HCT116 (cell line): ENCODE measurements at regions not wholly inside any gene's neighbourhood (a gene's known extent, or its start where the extent isn't known, plus 50 kb on each side); places are given as distances from the start of the nearest gene placed in this dataset.

Source experiments
- ATAC-seq: fragments of 200-7000 bp; cut with Tn5 transposase; 2 replicates; pipeline ENCODE4 v1.9.1; 2020; ENCODE audit warnings: mild to moderate bottlenecking, moderate library complexity
- BruUV-seq: library from RNA; stranded (reverse); fragments of 400-500 nt; replicated peaks from 2 replicates; lab custom pipeline; 2021; lab: Mats Ljungman, UMichigan
- CTCF ChIA-PET: fragments of 300-600 bp; sonication (Branson Sonifier 250); formaldehyde crosslinking; loops from one replicate; lab custom pipeline; 2021; ENCODE audit warnings: antibody characterized with exemption; lab: Charles Lee
- POLR2A ChIA-PET: fragments of 300-600, 350-600 bp; sonication (Branson Sonifier 250); formaldehyde crosslinking; loops from one replicate; lab custom pipeline; 2021; ENCODE audit warnings: antibody characterized with exemption; lab: Charles Lee
- RAD21 ChIA-PET, 2 experiments: fragments of 300-600 bp; sonication (Branson Sonifier 250); formaldehyde crosslinking; loops; one replicate each; lab custom pipeline; 2023; ENCODE audit warnings: low total read pairs in 2 of 2; ENCODE audit not compliant: uncharacterized antibody in 2 of 2, unreplicated experiment in 2 of 2, low non-redundant PET in 1 of 2; lab: Charles Lee
- DNase-seq: peaks from one replicate; pipeline ENCODE4 v3.0.0-alpha.2; 2010; ENCODE audit warnings: low read depth, low spot score
- H2AFZ ChIP-seq: fragments of 200-600 bp; shearing (Covaris generic), sonication (generic); 2 replicates; pipeline ENCODE4 v1.6.1; 2017; ENCODE audit warnings: low read depth, mixed run types, mixed read lengths, antibody characterized with exemption, low read length; ENCODE audit not compliant: poor library complexity, severe bottlenecking
- H3K27ac ChIP-seq: 2 replicates; pipeline ENCODE4 v1.5.1; 2012; ENCODE audit warnings: low read depth, low read length
- H3K27me3 ChIP-seq: fragments of 200-600 bp; sonication (generic); 2 replicates; pipeline ENCODE4 v1.6.1; 2016; ENCODE audit warnings: mixed run types, low read length, mixed read lengths; ENCODE audit not compliant: insufficient read depth
- H3K36me3 ChIP-seq, 2 experiments: fragments of 200-500 bp in 1 of 2; fragments of 200-600 bp in 1 of 2; sonication (Bioruptor generic) in 1 of 2; sonication (generic) in 1 of 2; 2 replicates each; pipeline versions ENCODE4 v1.5.1 to v1.6.1; 2014 to 2016; ENCODE audit warnings: low read length in 2 of 2, inconsistent platforms in 1 of 2, mixed read lengths in 1 of 2, mixed run types in 1 of 2; ENCODE audit not compliant: insufficient read depth in 2 of 2, control insufficient read depth in 1 of 2
- H3K4me1 ChIP-seq, 2 experiments: fragments of 200-600 bp in 1 of 2; sonication (generic) in 1 of 2; 2 replicates each; pipeline versions ENCODE4 v1.5.1 to v1.6.1; 2012 to 2017; ENCODE audit warnings: low read length in 2 of 2, inconsistent platforms in 1 of 2, mild to moderate bottlenecking in 1 of 2, mixed read lengths in 1 of 2, mixed run types in 1 of 2, moderate library complexity in 1 of 2; ENCODE audit not compliant: insufficient read depth in 2 of 2, control insufficient read depth in 1 of 2
- H3K4me2 ChIP-seq: fragments of 200-600 bp; sonication (generic); 2 replicates; pipeline ENCODE4 v1.6.1; 2017; ENCODE audit warnings: mixed run types, low read length, mixed read lengths
- H3K4me3 ChIP-seq, 2 experiments: fragments of 200-600 bp in 1 of 2; sonication (generic) in 1 of 2; replicated peaks in 1 of 2; 2 replicates each; pipeline ENCODE4 v1.5.1; 2011 to 2016; ENCODE audit warnings: low read length in 2 of 2, control low read depth in 1 of 2, low read depth in 1 of 2, mild to moderate bottlenecking in 1 of 2, mixed read lengths in 1 of 2, mixed run types in 1 of 2
- H3K79me2 ChIP-seq: fragments of 200-600 bp; sonication (generic); 2 replicates; pipeline ENCODE4 v1.6.1; 2017; ENCODE audit warnings: mild to moderate bottlenecking, mixed run types, low read length, moderate library complexity, mixed read lengths; ENCODE audit not compliant: insufficient read depth
- H3K9ac ChIP-seq: fragments of 200-600 bp; sonication (generic); 2 replicates; pipeline ENCODE4 v1.6.1; 2016; ENCODE audit warnings: low read length, mixed read lengths
- H3K9me2 ChIP-seq: fragments of 200-600 bp; sonication (generic), shearing (Covaris generic); 2 replicates; pipeline ENCODE4 v1.6.1; 2017; ENCODE audit warnings: mixed run types, mild to moderate bottlenecking, moderate library complexity; ENCODE audit not compliant: insufficient read depth
- H3K9me3 ChIP-seq, 2 experiments: fragments of 200-500 bp in 1 of 2; fragments of 200-600 bp in 1 of 2; sonication (Bioruptor generic) in 1 of 2; sonication (generic) in 1 of 2; 2 replicates each; pipeline ENCODE4 v1.6.1; 2014 to 2017; ENCODE audit warnings: low read length in 2 of 2, mixed read lengths in 2 of 2, inconsistent platforms in 1 of 2, low read depth in 1 of 2, mild to moderate bottlenecking in 1 of 2, mixed run types in 1 of 2, moderate library complexity in 1 of 2; ENCODE audit not compliant: control insufficient read depth in 1 of 2, insufficient read depth in 1 of 2
- H4K20me1 ChIP-seq: fragments of 200-600 bp; sonication (generic), shearing (Covaris generic); 2 replicates; pipeline ENCODE4 v1.6.1; 2017; ENCODE audit warnings: mixed run types, mild to moderate bottlenecking, moderate library complexity; ENCODE audit not compliant: insufficient read depth
- CBX3 ChIP-seq: IDR thresholded peaks from 2 replicates; pipeline ENCODE4 v1.6.1; 2012; ENCODE audit warnings: low read depth
- CEBPB ChIP-seq: IDR thresholded peaks from 2 replicates; pipeline ENCODE4 v1.6.1; 2012; ENCODE audit warnings: low read depth
- EGR1 ChIP-seq: IDR thresholded peaks from 2 replicates; pipeline ENCODE4 v1.6.1; 2012; ENCODE audit warnings: low read depth
- FOSL1 ChIP-seq: IDR thresholded peaks from 2 replicates; pipeline ENCODE4 v1.6.1; 2012; ENCODE audit warnings: low read depth
- JUND ChIP-seq: IDR thresholded peaks from 2 replicates; pipeline ENCODE4 v1.6.1; 2012
- POLR2A ChIP-seq: IDR thresholded peaks from 2 replicates; pipeline ENCODE4 v1.7.0; 2011; ENCODE audit warnings: borderline replicate concordance; ENCODE audit not compliant: insufficient read depth, insufficient read length; ENCODE audit errors: extremely low read depth
- POLR2AphosphoS5 ChIP-seq: IDR thresholded peaks from 2 replicates; pipeline ENCODE4 v1.6.1; 2011; ENCODE audit warnings: mild to moderate bottlenecking, low read depth, low read length, moderate library complexity
- SIN3A ChIP-seq: IDR thresholded peaks from 2 replicates; pipeline ENCODE4 v1.6.1; 2012; ENCODE audit warnings: low read depth
- TCF7L2 ChIP-seq: IDR thresholded peaks from 2 replicates; pipeline ENCODE4 v1.7.0; 2011; ENCODE audit warnings: borderline replicate concordance, inconsistent platforms; ENCODE audit not compliant: insufficient read depth, insufficient read length; ENCODE audit errors: extremely low read depth
- YY1 ChIP-seq: IDR thresholded peaks from 2 replicates; pipeline ENCODE4 v1.6.1; 2011; ENCODE audit warnings: low read length, low read depth, moderate library complexity, mild to moderate bottlenecking; ENCODE audit not compliant: insufficient replicate concordance; ENCODE audit errors: extremely low read depth
- intact Hi-C: fragments of 100-400 bp; cut with micrococcal nuclease; formaldehyde crosslinking; loops from 2 replicates; pipeline ENCODE4 v1.10.0; 2022
- TF ChIP-seq, protein P1 (sequence below): IDR thresholded peaks from 2 replicates; pipeline ENCODE4 v1.6.1; 2012; ENCODE audit warnings: low read depth
- TF ChIP-seq, protein P2 (sequence below), 3 experiments: fragments of 200-600 bp in 1 of 3; sonication (generic) in 1 of 3; IDR thresholded peaks in 2 of 3; conservative IDR thresholded peaks in 1 of 3; 2 replicates each; pipeline ENCODE4 v1.5.1; 2012 to 2017; ENCODE audit warnings: low read depth in 2 of 3, low read length in 2 of 3, antibody characterized with exemption in 1 of 3, borderline replicate concordance in 1 of 3, control low read depth in 1 of 3, mild to moderate bottlenecking in 1 of 3, mixed read lengths in 1 of 3, mixed run types in 1 of 3, moderate library complexity in 1 of 3; ENCODE audit not compliant: insufficient read depth in 1 of 3
- TF ChIP-seq, protein P3 (sequence below): IDR thresholded peaks from 2 replicates; pipeline ENCODE4 v1.6.1; 2012
- TF ChIP-seq, protein P4 (sequence below): IDR thresholded peaks from 2 replicates; pipeline ENCODE4 v1.6.1; 2012

DNA sequence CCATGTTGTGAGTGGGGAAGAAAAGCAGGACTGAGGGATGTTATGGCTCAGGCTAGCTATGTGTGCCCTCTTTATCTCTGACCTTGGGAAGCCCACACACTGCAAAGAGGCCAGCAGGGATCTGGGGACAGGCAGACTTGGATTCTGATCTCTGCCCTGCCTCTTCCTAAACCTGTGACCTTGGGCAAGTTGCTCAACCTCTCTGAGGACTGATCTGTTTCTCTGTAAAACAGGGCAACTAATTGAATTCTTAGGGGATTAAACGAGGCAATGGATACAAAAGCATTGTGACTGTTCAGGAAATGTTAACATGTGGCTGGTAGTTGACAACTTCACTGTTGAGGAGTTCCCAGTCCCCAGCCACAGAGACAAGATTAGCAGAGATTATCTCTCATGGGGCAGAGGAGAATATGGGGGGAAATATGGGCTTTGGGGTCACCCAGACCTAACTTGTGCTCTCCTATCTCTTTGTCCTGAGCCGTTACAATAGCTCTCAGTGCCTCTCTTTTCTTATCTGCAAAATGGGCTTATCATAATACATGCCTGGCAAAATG lies 184.7 kb upstream of the GLI2 start:
- H2AFZ ChIP-seq = no peak overlapping the region
- H3K9me2 ChIP-seq = no peaks in the 10 kb centered on the region
- no peak overlapping the region for H3K4me2 ChIP-seq
- ChIA-PET RAD21 (interaction anchor here in 1 of 2 experiments (1.1 kb wide), 1 partner anchor 130 kb away, joined by 3 read pairs; no protein-coding TSS in a partner anchor), CTCF (interaction anchor here (1.4 kb wide), 1 partner anchor 208 kb away, joined by 3 read pairs; no protein-coding TSS in a partner anchor), POLR2A (no interaction called here)
- no peak overlapping the region for H3K4me3 ChIP-seq
- intact Hi-C loops = no loop called here
- H3K4me1 ChIP-seq = peaks cover 4 to 23% of the 10 kb centered on the region in 2 experiments; a peak in 3 of 4 replicates
- DNase-seq = no peak
- H3K27me3 ChIP-seq = no peaks in the 10 kb centered on the region
- no peak overlapping the region for H3K27ac ChIP-seq
- ATAC-seq = no peak
- no TSS peak for BruUV-seq
- no peaks in the 10 kb centered on the region for H3K9me3 ChIP-seq
- H3K9ac ChIP-seq = no peak overlapping the region
- H3K36me3 ChIP-seq = no peaks in the 10 kb centered on the region
- no peaks in the 10 kb centered on the region for H4K20me1 ChIP-seq
- TF ChIP-seq, protein P1, sequence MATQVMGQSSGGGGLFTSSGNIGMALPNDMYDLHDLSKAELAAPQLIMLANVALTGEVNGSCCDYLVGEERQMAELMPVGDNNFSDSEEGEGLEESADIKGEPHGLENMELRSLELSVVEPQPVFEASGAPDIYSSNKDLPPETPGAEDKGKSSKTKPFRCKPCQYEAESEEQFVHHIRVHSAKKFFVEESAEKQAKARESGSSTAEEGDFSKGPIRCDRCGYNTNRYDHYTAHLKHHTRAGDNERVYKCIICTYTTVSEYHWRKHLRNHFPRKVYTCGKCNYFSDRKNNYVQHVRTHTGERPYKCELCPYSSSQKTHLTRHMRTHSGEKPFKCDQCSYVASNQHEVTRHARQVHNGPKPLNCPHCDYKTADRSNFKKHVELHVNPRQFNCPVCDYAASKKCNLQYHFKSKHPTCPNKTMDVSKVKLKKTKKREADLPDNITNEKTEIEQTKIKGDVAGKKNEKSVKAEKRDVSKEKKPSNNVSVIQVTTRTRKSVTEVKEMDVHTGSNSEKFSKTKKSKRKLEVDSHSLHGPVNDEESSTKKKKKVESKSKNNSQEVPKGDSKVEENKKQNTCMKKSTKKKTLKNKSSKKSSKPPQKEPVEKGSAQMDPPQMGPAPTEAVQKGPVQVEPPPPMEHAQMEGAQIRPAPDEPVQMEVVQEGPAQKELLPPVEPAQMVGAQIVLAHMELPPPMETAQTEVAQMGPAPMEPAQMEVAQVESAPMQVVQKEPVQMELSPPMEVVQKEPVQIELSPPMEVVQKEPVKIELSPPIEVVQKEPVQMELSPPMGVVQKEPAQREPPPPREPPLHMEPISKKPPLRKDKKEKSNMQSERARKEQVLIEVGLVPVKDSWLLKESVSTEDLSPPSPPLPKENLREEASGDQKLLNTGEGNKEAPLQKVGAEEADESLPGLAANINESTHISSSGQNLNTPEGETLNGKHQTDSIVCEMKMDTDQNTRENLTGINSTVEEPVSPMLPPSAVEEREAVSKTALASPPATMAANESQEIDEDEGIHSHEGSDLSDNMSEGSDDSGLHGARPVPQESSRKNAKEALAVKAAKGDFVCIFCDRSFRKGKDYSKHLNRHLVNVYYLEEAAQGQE = no peak
- TF ChIP-seq TCF7L2 = no peak
- TF ChIP-seq CEBPB = no peak
- TF ChIP-seq, protein P2, sequence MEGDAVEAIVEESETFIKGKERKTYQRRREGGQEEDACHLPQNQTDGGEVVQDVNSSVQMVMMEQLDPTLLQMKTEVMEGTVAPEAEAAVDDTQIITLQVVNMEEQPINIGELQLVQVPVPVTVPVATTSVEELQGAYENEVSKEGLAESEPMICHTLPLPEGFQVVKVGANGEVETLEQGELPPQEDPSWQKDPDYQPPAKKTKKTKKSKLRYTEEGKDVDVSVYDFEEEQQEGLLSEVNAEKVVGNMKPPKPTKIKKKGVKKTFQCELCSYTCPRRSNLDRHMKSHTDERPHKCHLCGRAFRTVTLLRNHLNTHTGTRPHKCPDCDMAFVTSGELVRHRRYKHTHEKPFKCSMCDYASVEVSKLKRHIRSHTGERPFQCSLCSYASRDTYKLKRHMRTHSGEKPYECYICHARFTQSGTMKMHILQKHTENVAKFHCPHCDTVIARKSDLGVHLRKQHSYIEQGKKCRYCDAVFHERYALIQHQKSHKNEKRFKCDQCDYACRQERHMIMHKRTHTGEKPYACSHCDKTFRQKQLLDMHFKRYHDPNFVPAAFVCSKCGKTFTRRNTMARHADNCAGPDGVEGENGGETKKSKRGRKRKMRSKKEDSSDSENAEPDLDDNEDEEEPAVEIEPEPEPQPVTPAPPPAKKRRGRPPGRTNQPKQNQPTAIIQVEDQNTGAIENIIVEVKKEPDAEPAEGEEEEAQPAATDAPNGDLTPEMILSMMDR (IDR thresholded peaks at IDR 0.05 in 2 of 3, conservative IDR thresholded peaks at IDR 0.05 in 1 of 3; ENCODE audit: borderline replicate concordance in 1 of 3, insufficient read depth in 1 of 3, low read depth in 2 of 3, low read length in 2 of 3) = no peak
- no peak for TF ChIP-seq EGR1
- TF ChIP-seq POLR2A = no peak
- TF ChIP-seq, protein P3, sequence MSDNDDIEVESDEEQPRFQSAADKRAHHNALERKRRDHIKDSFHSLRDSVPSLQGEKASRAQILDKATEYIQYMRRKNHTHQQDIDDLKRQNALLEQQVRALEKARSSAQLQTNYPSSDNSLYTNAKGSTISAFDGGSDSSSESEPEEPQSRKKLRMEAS = no peak
- no peak for TF ChIP-seq YY1
- no peak for TF ChIP-seq JUND
- TF ChIP-seq FOSL1 = no peak
- no peak for TF ChIP-seq SIN3A
- TF ChIP-seq CBX3 = no peak
- no peak for TF ChIP-seq POLR2AphosphoS5
- TF ChIP-seq, protein P4, sequence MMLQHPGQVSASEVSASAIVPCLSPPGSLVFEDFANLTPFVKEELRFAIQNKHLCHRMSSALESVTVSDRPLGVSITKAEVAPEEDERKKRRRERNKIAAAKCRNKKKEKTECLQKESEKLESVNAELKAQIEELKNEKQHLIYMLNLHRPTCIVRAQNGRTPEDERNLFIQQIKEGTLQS = no peak
- H3K79me2 ChIP-seq = no peaks in the 10 kb centered on the region
